PFSK-1 (cell line): ENCODE measurements at regions not wholly inside any gene's neighbourhood (a gene's known extent, or its start where the extent isn't known, plus 50 kb on each side); places are given as distances from the start of the nearest gene placed in this dataset.

ENCODE experiments used
- FOXP2 ChIP-seq: optimal IDR thresholded peaks from 2 replicates; pipeline ENCODE3; 2011; ENCODE audit warnings: borderline replicate concordance, control low read depth, inconsistent platforms; ENCODE audit not compliant: insufficient read depth; ENCODE audit errors: extremely low read length, extremely low read depth
- POLR2AphosphoS5 ChIP-seq: IDR thresholded peaks from 2 replicates; pipeline ENCODE4 v1.6.1; 2012; ENCODE audit warnings: low read depth, mild to moderate bottlenecking, control low read depth, low read length, moderate library complexity
- SIN3A ChIP-seq: IDR thresholded peaks from 2 replicates; pipeline ENCODE4 v1.6.1; 2012; ENCODE audit warnings: mild to moderate bottlenecking, low read length, moderate library complexity, borderline replicate concordance; ENCODE audit not compliant: insufficient read depth
- TAF1 ChIP-seq: IDR thresholded peaks from 2 replicates; pipeline ENCODE4 v1.6.1; 2012; ENCODE audit warnings: low read length, control low read depth, borderline replicate concordance; ENCODE audit not compliant: insufficient read depth
- TF ChIP-seq, protein P1 (sequence below), 2 experiments: IDR thresholded peaks; 2 replicates each; pipeline versions ENCODE4 v1.6.1 to v1.8.0; 2011 to 2012; ENCODE audit warnings: low read depth in 2 of 2, low read length in 2 of 2, control low read depth in 1 of 2, inconsistent platforms in 1 of 2, mild to moderate bottlenecking in 1 of 2, moderate library complexity in 1 of 2; ENCODE audit not compliant: insufficient read depth in 1 of 2

DNA sequence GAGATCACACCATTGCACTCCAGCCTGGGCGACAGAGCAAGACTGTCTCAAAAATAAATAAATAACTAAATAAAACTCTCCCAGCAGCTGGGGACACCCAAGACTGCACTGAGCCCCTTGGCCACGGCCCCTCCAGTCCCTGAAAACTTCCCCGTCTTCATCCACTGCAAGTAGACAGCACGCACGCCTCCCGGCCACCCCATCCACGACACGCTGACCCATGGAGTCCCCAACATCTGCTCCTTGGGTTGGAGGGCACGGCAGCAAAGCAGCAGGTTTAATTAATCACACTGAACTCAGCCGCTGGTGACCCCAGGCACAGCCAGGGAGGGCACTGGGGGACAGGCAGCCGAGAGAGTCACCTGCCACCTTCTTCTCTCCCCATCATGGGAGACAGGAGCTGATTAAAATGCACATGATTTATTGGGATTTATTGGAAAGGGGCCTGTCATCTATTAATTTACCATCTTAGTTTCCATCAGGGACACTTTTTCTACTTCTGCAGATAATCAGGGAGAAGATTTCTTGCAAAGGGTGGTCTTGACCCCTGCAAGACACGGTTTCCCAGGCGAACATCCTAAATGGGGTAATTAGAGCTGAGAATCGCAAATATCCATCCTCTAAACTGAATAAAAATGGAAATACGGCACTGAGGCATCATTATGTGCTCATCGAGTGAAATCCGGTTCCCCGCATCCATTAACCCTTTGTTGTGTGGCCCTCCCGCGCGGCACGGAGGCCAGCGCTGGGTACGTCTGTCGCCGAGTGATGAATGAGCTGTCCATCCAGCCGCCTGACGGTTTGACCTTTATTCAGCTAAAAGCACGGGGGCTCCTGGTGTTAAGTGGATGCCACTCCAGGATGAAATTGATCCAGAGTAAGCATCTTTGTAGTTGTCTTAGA lies 178.3 kb downstream of the BRD1 start:
- TF ChIP-seq POLR2AphosphoS5 (no peak), FOXP2 (no peak), TAF1 (no peak), SIN3A (no peak)
- TF ChIP-seq, protein P1, sequence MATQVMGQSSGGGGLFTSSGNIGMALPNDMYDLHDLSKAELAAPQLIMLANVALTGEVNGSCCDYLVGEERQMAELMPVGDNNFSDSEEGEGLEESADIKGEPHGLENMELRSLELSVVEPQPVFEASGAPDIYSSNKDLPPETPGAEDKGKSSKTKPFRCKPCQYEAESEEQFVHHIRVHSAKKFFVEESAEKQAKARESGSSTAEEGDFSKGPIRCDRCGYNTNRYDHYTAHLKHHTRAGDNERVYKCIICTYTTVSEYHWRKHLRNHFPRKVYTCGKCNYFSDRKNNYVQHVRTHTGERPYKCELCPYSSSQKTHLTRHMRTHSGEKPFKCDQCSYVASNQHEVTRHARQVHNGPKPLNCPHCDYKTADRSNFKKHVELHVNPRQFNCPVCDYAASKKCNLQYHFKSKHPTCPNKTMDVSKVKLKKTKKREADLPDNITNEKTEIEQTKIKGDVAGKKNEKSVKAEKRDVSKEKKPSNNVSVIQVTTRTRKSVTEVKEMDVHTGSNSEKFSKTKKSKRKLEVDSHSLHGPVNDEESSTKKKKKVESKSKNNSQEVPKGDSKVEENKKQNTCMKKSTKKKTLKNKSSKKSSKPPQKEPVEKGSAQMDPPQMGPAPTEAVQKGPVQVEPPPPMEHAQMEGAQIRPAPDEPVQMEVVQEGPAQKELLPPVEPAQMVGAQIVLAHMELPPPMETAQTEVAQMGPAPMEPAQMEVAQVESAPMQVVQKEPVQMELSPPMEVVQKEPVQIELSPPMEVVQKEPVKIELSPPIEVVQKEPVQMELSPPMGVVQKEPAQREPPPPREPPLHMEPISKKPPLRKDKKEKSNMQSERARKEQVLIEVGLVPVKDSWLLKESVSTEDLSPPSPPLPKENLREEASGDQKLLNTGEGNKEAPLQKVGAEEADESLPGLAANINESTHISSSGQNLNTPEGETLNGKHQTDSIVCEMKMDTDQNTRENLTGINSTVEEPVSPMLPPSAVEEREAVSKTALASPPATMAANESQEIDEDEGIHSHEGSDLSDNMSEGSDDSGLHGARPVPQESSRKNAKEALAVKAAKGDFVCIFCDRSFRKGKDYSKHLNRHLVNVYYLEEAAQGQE (IDR thresholded peaks at IDR 0.05; ENCODE audit: insufficient read depth in 1 of 2, low read depth in 2 of 2, low read length in 2 of 2) = no peak

DNA sequence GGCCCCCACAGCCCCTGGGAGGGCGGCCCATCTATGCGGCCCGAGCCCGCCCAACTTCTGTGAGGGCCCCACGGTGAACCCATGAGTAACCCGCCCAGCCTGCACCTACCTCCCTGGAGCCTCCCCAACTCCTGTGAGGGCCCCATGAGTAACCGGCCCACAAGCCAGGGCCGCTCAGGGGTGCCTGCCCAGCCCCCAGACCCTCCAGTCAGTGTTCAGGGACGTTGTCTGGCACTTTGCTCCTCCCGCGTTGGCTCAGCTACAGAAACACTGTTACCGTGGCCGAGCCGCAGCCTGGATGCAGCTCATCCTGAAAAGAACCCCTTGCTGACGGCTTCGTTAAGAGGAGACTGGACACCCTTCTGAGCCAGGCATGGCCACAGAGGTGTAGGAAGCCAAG lies 179.6 kb downstream of the BRD1 start:
- TF ChIP-seq TAF1 (no peak), POLR2AphosphoS5 (no peak)
- TF ChIP-seq, protein P1 (IDR thresholded peaks at IDR 0.05; ENCODE audit: insufficient read depth in 1 of 2, low read depth in 2 of 2, low read length in 2 of 2) = no peak

DNA sequence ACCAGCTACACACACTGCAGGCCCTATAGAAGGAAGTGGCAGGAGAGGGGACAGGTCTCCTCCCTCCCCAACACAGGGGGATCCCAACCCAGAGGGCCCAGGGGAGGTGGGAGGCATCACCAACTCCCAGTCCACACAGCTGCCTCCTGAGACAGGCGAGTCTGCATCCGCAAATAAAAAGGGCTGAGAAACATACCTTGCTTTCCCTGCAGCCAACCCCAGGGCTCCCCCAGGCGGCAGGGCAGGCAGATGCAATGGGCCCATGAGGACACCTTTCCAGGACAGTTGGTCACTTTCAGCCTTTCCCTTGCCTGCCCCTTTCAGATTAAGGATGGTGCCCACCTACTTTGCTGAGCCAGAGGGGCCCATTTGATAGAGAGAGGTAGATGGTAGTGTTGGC lies 180.0 kb downstream of the BRD1 start:
- TF ChIP-seq FOXP2 = no peak
- TF ChIP-seq, protein P1 (IDR thresholded peaks at IDR 0.05; ENCODE audit: insufficient read depth in 1 of 2, low read depth in 2 of 2, low read length in 2 of 2) = no peak
- TF ChIP-seq POLR2AphosphoS5 = no peak
- no peak for TF ChIP-seq TAF1
- no peak for TF ChIP-seq SIN3A

DNA sequence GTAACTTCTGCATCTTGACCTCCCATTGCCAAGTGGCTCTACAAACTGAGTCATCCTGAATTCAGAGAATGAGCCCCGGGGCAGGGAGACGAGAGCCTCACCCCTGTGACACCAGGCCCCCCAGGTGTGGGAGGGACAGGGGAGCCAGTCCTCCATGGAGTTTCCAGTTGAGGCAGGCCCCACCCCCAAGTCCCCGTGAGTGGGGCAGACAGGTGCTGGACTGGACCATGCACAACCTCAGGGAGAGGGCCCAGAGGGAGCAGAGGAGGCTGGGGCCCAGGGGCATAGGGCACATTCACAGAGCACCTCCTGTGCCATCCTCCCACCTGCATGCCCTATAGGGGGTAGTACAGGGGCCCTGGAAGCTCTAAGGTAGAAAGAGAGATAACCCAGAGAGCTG lies 180.8 kb downstream of the BRD1 start:
- TF ChIP-seq POLR2AphosphoS5 = no peak
- TF ChIP-seq, protein P1 (IDR thresholded peaks at IDR 0.05; ENCODE audit: insufficient read depth in 1 of 2, low read depth in 2 of 2, low read length in 2 of 2) = no peak
- TF ChIP-seq TAF1 = no peak
- TF ChIP-seq SIN3A = no peak
- TF ChIP-seq FOXP2 = no peak
